SK-N-SH treated with all-trans-retinoic acid at 6 μM for 48 hours (cell line): ENCODE measurements at regions not wholly inside any gene's neighbourhood (a gene's known extent, or its start where the extent isn't known, plus 50 kb on each side); places are given as distances from the start of the nearest gene placed in this dataset.
"Not testable (repeated sequence)": the region's sequence is repeated elsewhere in the genome, so short reads cannot be mapped to it uniquely, and the experiment has no call there.

Source experiments
- ATAC-seq: fragments of 200-7000 bp; cut with Tn5 transposase; 3 replicates; pipeline ENCODE4 v1.9.1; 2020; ENCODE audit warnings: mild to moderate bottlenecking, moderate library complexity
- ARNTL ChIP-seq: fragments of 450-650 bp; formaldehyde crosslinking; IDR thresholded peaks from 2 replicates; pipeline ENCODE4 v1.5.0; 2020; ENCODE audit warnings: low read depth, mild to moderate bottlenecking, moderate library complexity, borderline replicate concordance
- BACH2 ChIP-seq: fragments of 250-450 bp; sonication (Bioruptor Pico); IDR thresholded peaks from 2 replicates; pipeline ENCODE4 v1.9.0; 2021; ENCODE audit warnings: mild to moderate bottlenecking, borderline replicate concordance
- CREB5 ChIP-seq: fragments of 250-450 bp; sonication (Bioruptor Pico); IDR thresholded peaks from 2 replicates; pipeline ENCODE4 v1.5.1; 2020; ENCODE audit warnings: low read depth, mild to moderate bottlenecking, moderate library complexity
- CSDC2 ChIP-seq: fragments of 250-450 bp; sonication (Bioruptor Pico); IDR thresholded peaks from 2 replicates; pipeline ENCODE4 v1.5.0; 2020; ENCODE audit warnings: mild to moderate bottlenecking, moderate library complexity
- CSRNP3 ChIP-seq: fragments of 250-450 bp; sonication (Bioruptor Pico); IDR thresholded peaks from 2 replicates; pipeline ENCODE4 v1.5.1; 2021; ENCODE audit warnings: mild to moderate bottlenecking, moderate library complexity
- ESRRG ChIP-seq: fragments of 250-450 bp; sonication (Bioruptor Pico); IDR thresholded peaks from 2 replicates; pipeline ENCODE4 v1.6.1; 2021; ENCODE audit warnings: mild to moderate bottlenecking
- GLIS3 ChIP-seq: fragments of 250-450 bp; sonication (Bioruptor Pico); IDR thresholded peaks from 2 replicates; pipeline ENCODE4 v1.5.0; 2020; ENCODE audit warnings: mild to moderate bottlenecking, moderate library complexity
- OSR1 ChIP-seq: fragments of 250-450 bp; sonication (Bioruptor Pico); IDR thresholded peaks from 2 replicates; pipeline ENCODE4 v1.8.0; 2022; ENCODE audit warnings: moderate library complexity, mild to moderate bottlenecking, inconsistent platforms
- PPARA ChIP-seq: fragments of 250-450 bp; sonication (Bioruptor Pico); IDR thresholded peaks from 2 replicates; pipeline ENCODE4 v1.5.0; 2020; ENCODE audit warnings: mild to moderate bottlenecking, borderline replicate concordance
- SNAI2 ChIP-seq: fragments of 250-450 bp; sonication (Bioruptor Pico); IDR thresholded peaks from 2 replicates; pipeline ENCODE4 v1.5.0; 2020; ENCODE audit warnings: mild to moderate bottlenecking, moderate library complexity
- TCF4 ChIP-seq: fragments of 250-450 bp; sonication (Bioruptor Pico); IDR thresholded peaks from 2 replicates; pipeline ENCODE4 v1.8.0; 2021; ENCODE audit warnings: mild to moderate bottlenecking, moderate library complexity, borderline replicate concordance
- TOX ChIP-seq: fragments of 250-450 bp; sonication (Bioruptor Pico); IDR thresholded peaks from 2 replicates; pipeline ENCODE4 v1.8.0; 2021; ENCODE audit warnings: mild to moderate bottlenecking, moderate library complexity, borderline replicate concordance
- ZFP3 ChIP-seq: fragments of 250-450 bp; sonication (Bioruptor Pico); IDR thresholded peaks from 2 replicates; pipeline ENCODE4 v1.5.0; 2020; ENCODE audit warnings: mild to moderate bottlenecking, moderate library complexity
- ZFP30 ChIP-seq: fragments of 450-650 bp; formaldehyde crosslinking; IDR thresholded peaks from 2 replicates; pipeline ENCODE4 v1.5.0; 2022; ENCODE audit warnings: mild to moderate bottlenecking, moderate library complexity
- ZNF565 ChIP-seq: fragments of 450-650 bp; formaldehyde crosslinking; conservative IDR thresholded peaks from 2 replicates; pipeline ENCODE4 v1.5.0; 2020; ENCODE audit warnings: low read depth, mild to moderate bottlenecking, moderate library complexity
- ZNF70 ChIP-seq: fragments of 450-650 bp; formaldehyde crosslinking; IDR thresholded peaks from 2 replicates; pipeline ENCODE4 v1.5.0; 2020; ENCODE audit warnings: mild to moderate bottlenecking, moderate library complexity
- ZNF8 ChIP-seq: fragments of 450-650 bp; formaldehyde crosslinking; IDR thresholded peaks from 2 replicates; pipeline ENCODE4 v1.5.0; 2020; ENCODE audit warnings: mild to moderate bottlenecking, moderate library complexity
- TF ChIP-seq, protein P1 (sequence below): fragments of 250-450 bp; sonication (Bioruptor Pico); IDR thresholded peaks from 2 replicates; pipeline ENCODE4 v1.5.0; 2020; ENCODE audit warnings: mild to moderate bottlenecking, moderate library complexity
- TF ChIP-seq, protein P2 (sequence below): fragments of 250-450 bp; sonication (Bioruptor Pico); IDR thresholded peaks from 2 replicates; pipeline ENCODE4 v1.8.0; 2020; ENCODE audit warnings: mild to moderate bottlenecking, moderate library complexity, borderline replicate concordance
- TF ChIP-seq, protein P3 (sequence below): fragments of 250-450 bp; sonication (Bioruptor Pico); IDR thresholded peaks from 2 replicates; pipeline ENCODE4 v1.8.0; 2021; ENCODE audit warnings: low read depth, mild to moderate bottlenecking, moderate library complexity, borderline replicate concordance

DNA sequence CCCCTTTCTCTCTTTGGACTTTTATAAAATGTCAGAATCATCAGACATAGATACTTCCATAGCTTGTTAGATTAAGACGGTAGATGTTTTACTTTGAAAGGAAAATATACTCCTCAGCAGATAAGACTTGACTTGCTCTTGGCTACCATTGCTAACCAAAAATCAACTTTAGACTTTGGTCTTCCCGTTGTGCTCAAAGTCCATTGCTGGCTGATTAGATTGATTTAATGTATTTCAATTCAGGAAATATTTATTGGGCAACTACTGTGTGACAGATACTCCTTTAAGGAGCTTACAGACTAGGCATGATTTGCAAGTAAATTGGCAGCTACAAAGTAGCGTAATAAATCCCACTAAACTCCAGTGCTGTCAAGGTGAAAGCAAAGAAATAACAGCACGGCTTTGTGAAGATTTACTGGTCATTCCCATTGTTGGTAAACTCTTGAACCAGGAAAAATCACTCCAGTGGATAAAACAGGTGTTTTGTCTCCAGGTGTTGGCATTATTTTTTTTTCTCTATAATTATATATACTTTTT lies 95.7 kb upstream of the ARMC3 start (continued):
- TF ChIP-seq, protein P1, sequence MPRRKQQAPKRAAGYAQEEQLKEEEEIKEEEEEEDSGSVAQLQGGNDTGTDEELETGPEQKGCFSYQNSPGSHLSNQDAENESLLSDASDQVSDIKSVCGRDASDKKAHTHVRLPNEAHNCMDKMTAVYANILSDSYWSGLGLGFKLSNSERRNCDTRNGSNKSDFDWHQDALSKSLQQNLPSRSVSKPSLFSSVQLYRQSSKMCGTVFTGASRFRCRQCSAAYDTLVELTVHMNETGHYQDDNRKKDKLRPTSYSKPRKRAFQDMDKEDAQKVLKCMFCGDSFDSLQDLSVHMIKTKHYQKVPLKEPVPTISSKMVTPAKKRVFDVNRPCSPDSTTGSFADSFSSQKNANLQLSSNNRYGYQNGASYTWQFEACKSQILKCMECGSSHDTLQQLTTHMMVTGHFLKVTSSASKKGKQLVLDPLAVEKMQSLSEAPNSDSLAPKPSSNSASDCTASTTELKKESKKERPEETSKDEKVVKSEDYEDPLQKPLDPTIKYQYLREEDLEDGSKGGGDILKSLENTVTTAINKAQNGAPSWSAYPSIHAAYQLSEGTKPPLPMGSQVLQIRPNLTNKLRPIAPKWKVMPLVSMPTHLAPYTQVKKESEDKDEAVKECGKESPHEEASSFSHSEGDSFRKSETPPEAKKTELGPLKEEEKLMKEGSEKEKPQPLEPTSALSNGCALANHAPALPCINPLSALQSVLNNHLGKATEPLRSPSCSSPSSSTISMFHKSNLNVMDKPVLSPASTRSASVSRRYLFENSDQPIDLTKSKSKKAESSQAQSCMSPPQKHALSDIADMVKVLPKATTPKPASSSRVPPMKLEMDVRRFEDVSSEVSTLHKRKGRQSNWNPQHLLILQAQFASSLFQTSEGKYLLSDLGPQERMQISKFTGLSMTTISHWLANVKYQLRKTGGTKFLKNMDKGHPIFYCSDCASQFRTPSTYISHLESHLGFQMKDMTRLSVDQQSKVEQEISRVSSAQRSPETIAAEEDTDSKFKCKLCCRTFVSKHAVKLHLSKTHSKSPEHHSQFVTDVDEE (CRISPR knock-in tag), result no peak
- no peak for TF ChIP-seq PPARA (CRISPR knock-in tag)

DNA sequence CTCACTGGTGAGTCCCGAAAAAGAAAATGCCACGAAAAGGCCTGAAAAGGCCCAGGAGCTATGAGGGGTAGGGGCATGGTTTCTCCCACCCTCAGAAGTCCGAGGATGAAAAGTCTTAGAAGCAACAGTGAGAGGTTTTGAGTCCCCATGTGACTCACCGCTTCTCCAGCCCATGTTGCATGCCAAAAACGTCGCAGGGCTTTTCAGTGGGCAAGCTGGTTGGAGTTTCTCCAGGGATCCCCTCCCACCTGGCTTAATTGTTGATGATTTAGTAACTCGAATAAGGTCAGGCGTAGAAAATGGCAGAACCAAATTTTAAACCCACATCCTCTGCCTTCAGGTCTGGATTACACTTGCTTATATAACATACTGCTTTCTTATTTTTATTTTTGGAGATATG lies 96.3 kb upstream of the ARMC3 start:
- ATAC-seq, result no peak

GRCh38 chr10:22828712-22829111 lies 99.1 kb upstream of the ARMC3 start:
- ATAC-seq, result not testable (repeated sequence)

More for the DNA sequence above, 96.3 kb upstream of the ARMC3 start:
- no peak for TF ChIP-seq ARNTL (CRISPR knock-in tag)
- no peak for TF ChIP-seq GLIS3
- TF ChIP-seq, protein P1 (CRISPR knock-in tag), result no peak
- TF ChIP-seq TOX (CRISPR knock-in tag), result no peak
- no peak for TF ChIP-seq SNAI2 (CRISPR knock-in tag)
- no peak for TF ChIP-seq OSR1 (CRISPR knock-in tag)
- TF ChIP-seq BACH2 (CRISPR knock-in tag), result no peak
- no peak for TF ChIP-seq ZNF70 (CRISPR knock-in tag)
- TF ChIP-seq ESRRG, result no peak
- no peak for TF ChIP-seq CSRNP3 (CRISPR knock-in tag)
- TF ChIP-seq ZFP3 (CRISPR knock-in tag), result no peak
- TF ChIP-seq ZNF8 (CRISPR knock-in tag), result no peak
- TF ChIP-seq ZNF565, result no peak
- no peak for TF ChIP-seq CSDC2 (CRISPR knock-in tag)
- no peak for TF ChIP-seq PPARA (CRISPR knock-in tag)
- TF ChIP-seq, protein P2, sequence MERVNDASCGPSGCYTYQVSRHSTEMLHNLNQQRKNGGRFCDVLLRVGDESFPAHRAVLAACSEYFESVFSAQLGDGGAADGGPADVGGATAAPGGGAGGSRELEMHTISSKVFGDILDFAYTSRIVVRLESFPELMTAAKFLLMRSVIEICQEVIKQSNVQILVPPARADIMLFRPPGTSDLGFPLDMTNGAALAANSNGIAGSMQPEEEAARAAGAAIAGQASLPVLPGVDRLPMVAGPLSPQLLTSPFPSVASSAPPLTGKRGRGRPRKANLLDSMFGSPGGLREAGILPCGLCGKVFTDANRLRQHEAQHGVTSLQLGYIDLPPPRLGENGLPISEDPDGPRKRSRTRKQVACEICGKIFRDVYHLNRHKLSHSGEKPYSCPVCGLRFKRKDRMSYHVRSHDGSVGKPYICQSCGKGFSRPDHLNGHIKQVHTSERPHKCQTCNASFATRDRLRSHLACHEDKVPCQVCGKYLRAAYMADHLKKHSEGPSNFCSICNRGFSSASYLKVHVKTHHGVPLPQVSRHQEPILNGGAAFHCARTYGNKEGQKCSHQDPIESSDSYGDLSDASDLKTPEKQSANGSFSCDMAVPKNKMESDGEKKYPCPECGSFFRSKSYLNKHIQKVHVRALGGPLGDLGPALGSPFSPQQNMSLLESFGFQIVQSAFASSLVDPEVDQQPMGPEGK (CRISPR knock-in tag), result no peak
- no peak for TF ChIP-seq TCF4 (CRISPR knock-in tag)

DNA sequence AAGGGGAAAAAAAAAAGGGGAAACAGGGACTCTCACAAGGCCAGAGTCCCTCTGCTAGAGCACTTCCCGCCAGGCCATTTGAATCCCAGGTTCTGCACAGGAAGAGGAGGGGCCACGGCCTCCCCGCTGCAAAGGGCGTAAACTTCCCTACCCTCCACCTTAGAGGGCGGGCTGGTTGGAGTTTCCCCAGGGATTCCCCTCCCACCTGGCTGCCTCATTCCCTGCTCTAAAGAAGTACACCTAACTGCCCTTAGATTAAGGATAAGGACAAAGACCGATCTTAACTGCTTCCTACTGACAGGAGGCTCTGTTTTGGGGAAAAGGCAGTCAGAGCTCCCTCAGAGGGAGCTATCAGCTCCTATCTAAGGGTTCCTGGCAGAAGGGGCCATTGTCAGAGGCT lies 102.0 kb upstream of the ARMC3 start:
- ATAC-seq, result no peak
- TF ChIP-seq ZFP30 (no peak), TOX (CRISPR knock-in tag) (no peak), PPARA (CRISPR knock-in tag) (no peak), GLIS3 (no peak), CREB5 (CRISPR knock-in tag) (no peak), ZNF8 (CRISPR knock-in tag) (no peak), SNAI2 (CRISPR knock-in tag) (no peak)
- TF ChIP-seq, protein P3, sequence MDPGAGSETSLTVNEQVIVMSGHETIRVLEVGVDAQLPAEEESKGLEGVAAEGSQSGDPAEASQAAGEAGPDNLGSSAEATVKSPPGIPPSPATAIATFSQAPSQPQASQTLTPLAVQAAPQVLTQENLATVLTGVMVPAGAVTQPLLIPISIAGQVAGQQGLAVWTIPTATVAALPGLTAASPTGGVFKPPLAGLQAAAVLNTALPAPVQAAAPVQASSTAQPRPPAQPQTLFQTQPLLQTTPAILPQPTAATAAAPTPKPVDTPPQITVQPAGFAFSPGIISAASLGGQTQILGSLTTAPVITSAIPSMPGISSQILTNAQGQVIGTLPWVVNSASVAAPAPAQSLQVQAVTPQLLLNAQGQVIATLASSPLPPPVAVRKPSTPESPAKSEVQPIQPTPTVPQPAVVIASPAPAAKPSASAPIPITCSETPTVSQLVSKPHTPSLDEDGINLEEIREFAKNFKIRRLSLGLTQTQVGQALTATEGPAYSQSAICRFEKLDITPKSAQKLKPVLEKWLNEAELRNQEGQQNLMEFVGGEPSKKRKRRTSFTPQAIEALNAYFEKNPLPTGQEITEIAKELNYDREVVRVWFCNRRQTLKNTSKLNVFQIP, result no peak
- TF ChIP-seq, all 23 proteins: peak for 0
